Mesenchymal stem cell (in vitro differentiated cells and primary cell): ENCODE measurements at regions not wholly inside any gene's neighbourhood (a gene's known extent, or its start where the extent isn't known, plus 50 kb on each side); places are given as distances from the start of the nearest gene placed in this dataset.

ENCODE experiments used
- DNase-seq: peaks from one replicate; pipeline ENCODE4 v3.0.0-alpha.2; 2013
- H2AFZ ChIP-seq: one replicate; pipeline ENCODE4 v1.6.1; 2013; ENCODE audit warnings: low read depth, mild to moderate bottlenecking, control low read depth, inconsistent platforms, low read length, moderate library complexity
- H2AK5ac ChIP-seq: 2 replicates; pipeline ENCODE4 v1.6.1; 2013; ENCODE audit warnings: low read length, moderate library complexity, mild to moderate bottlenecking, inconsistent platforms; ENCODE audit not compliant: severe bottlenecking
- H2BK120ac ChIP-seq: one replicate; pipeline ENCODE4 v1.6.1; 2013; ENCODE audit warnings: low read depth, mild to moderate bottlenecking, inconsistent platforms, low read length, moderate library complexity
- H2BK12ac ChIP-seq, 2 experiments: one replicate each; pipeline ENCODE4 v1.6.1; 2013; ENCODE audit warnings: inconsistent platforms in 2 of 2, low read length in 2 of 2, mild to moderate bottlenecking in 2 of 2, moderate library complexity in 2 of 2, control low read depth in 1 of 2
- H2BK15ac ChIP-seq: one replicate; pipeline ENCODE4 v1.6.1; 2013; ENCODE audit warnings: mild to moderate bottlenecking, low read depth, inconsistent platforms; ENCODE audit not compliant: poor library complexity, severe bottlenecking
- H2BK5ac ChIP-seq: 2 replicates; pipeline ENCODE4 v1.6.1; 2013; ENCODE audit warnings: low read depth, mild to moderate bottlenecking, low read length, control low read depth, inconsistent platforms; ENCODE audit not compliant: poor library complexity, severe bottlenecking
- H3K14ac ChIP-seq, 2 experiments: one replicate each; pipeline ENCODE4 v1.6.1; 2013; ENCODE audit warnings: inconsistent platforms in 2 of 2, low read length in 2 of 2, control low read depth in 1 of 2, mild to moderate bottlenecking in 1 of 2, moderate library complexity in 1 of 2
- H3K18ac ChIP-seq, 2 experiments: one replicate each; pipeline ENCODE4 v1.6.1; 2013; ENCODE audit warnings: inconsistent platforms in 2 of 2, low read length in 2 of 2, control low read depth in 1 of 2, low read depth in 1 of 2, mild to moderate bottlenecking in 1 of 2
- H3K23ac ChIP-seq, 2 experiments: one replicate each; pipeline ENCODE4 v1.6.1; 2013; ENCODE audit warnings: inconsistent platforms in 2 of 2, low read length in 2 of 2, mild to moderate bottlenecking in 2 of 2, moderate library complexity in 2 of 2, control low read depth in 1 of 2
- H3K27ac ChIP-seq: 2 replicates; pipeline ENCODE4 v1.5.1; 2013; ENCODE audit warnings: mild to moderate bottlenecking, moderate library complexity, low read length, control low read depth, inconsistent platforms; ENCODE audit not compliant: poor library complexity, severe bottlenecking
- H3K27me3 ChIP-seq, 2 experiments: 2 replicates each; pipeline versions ENCODE4 v1.6.1 to v1.7.0; 2013; ENCODE audit warnings: low read length in 2 of 2, mild to moderate bottlenecking in 2 of 2, moderate library complexity in 2 of 2, control low read depth in 1 of 2, inconsistent platforms in 1 of 2; ENCODE audit not compliant: control insufficient read depth in 1 of 2, insufficient read depth in 1 of 2
- H3K36me3 ChIP-seq, 2 experiments: 2 replicates each; pipeline versions ENCODE4 v1.6.1 to v1.7.0; 2013; ENCODE audit warnings: low read length in 2 of 2, control low read depth in 1 of 2, inconsistent platforms in 1 of 2, low read depth in 1 of 2, mild to moderate bottlenecking in 1 of 2; ENCODE audit not compliant: insufficient read depth in 2 of 2, control insufficient read depth in 1 of 2
- H3K4ac ChIP-seq, 2 experiments: one replicate each; pipeline ENCODE4 v1.6.1; 2013; ENCODE audit warnings: inconsistent platforms in 2 of 2, low read length in 2 of 2, mild to moderate bottlenecking in 2 of 2, moderate library complexity in 2 of 2, control low read depth in 1 of 2, low read depth in 1 of 2
- H3K4me1 ChIP-seq: 2 replicates; pipeline ENCODE4 v1.6.1; 2013; ENCODE audit warnings: low read depth, low read length, control low read depth; ENCODE audit not compliant: control insufficient read depth, insufficient read depth
- H3K4me2 ChIP-seq: 2 replicates; pipeline ENCODE4 v1.6.1; 2013; ENCODE audit warnings: low read length, mild to moderate bottlenecking, inconsistent platforms; ENCODE audit not compliant: poor library complexity, severe bottlenecking
- H3K4me3 ChIP-seq, 2 experiments: 2 replicates each; pipeline versions ENCODE4 v1.5.1 to v1.7.0; 2013; ENCODE audit warnings: low read length in 2 of 2, mild to moderate bottlenecking in 2 of 2, control low read depth in 1 of 2, low read depth in 1 of 2; ENCODE audit not compliant: insufficient read depth in 1 of 2
- H3K79me1 ChIP-seq: replicated peaks from 2 replicates; pipeline ENCODE4 v1.6.1; 2013; ENCODE audit warnings: mild to moderate bottlenecking, control low read depth, low read length, inconsistent platforms; ENCODE audit not compliant: poor library complexity, severe bottlenecking
- H3K9ac ChIP-seq: 2 replicates; pipeline ENCODE4 v1.7.0; 2013; ENCODE audit warnings: mild to moderate bottlenecking, low read length, moderate library complexity
- H3K9me3 ChIP-seq: 2 replicates; pipeline ENCODE4 v1.7.0; 2013; ENCODE audit warnings: mild to moderate bottlenecking, low read length; ENCODE audit not compliant: control insufficient read depth
- H4K8ac ChIP-seq: one replicate; pipeline ENCODE4 v1.6.1; 2013; ENCODE audit warnings: inconsistent platforms, mild to moderate bottlenecking, low read length, moderate library complexity
- H4K91ac ChIP-seq: one replicate; pipeline ENCODE4 v1.6.1; 2013; ENCODE audit warnings: mild to moderate bottlenecking, low read length, inconsistent platforms
- WGBS: methylation state at CpG from one replicate; pipeline ENCODE4 v1.1.7; 2013; ENCODE audit warnings: mixed read lengths; 5-methylcytosine and 5-hydroxymethylcytosine counted together

DNA sequence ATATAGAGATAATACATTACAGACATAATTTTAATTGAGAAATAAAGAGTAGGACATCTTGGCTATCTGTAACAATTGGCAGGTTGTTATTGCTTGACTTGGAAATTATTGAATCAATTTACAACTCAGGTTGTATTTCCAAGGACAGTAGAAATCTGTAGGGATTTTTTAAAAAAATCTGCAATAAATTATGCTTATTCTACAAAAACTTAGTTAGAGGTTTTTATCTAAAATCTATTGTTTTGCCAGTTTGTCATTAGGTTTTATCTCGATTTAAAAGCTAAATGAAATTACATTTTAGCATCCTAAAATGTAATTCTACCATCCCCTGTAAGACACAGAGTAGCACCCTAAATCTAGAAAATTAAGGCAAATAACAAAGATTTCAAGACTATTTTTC, 408.8 kb downstream of the COL11A1 start:
- Histone ChIP-seq H2AK5ac (no peak overlapping the region), H2BK5ac (no peak overlapping the region), H2BK12ac (no peak overlapping the region), H3K23ac (no peak overlapping the region), H3K27me3 (no peaks in the 10 kb centered on the region), H4K8ac (no peak overlapping the region), H3K9ac (no peak overlapping the region), H2BK15ac (no peak overlapping the region), H3K79me1 (no peaks in the 10 kb centered on the region), H3K4me2 (no peak overlapping the region), H3K4me1 (no peaks in the 10 kb centered on the region), H3K9me3 (no peaks in the 10 kb centered on the region), H2AFZ (no peak overlapping the region), H3K4ac (no peak overlapping the region), H3K4me3 (no peak overlapping the region), H3K18ac (no peak overlapping the region), H4K91ac (no peak overlapping the region), H3K36me3 (no peaks in the 10 kb centered on the region), H3K14ac (no peak overlapping the region), H3K27ac (no peak overlapping the region), H2BK120ac (no peak overlapping the region)
- no peak for DNase-seq
- WGBS = 86% methylated on average over 1 of the region's 1 CpG

DNA sequence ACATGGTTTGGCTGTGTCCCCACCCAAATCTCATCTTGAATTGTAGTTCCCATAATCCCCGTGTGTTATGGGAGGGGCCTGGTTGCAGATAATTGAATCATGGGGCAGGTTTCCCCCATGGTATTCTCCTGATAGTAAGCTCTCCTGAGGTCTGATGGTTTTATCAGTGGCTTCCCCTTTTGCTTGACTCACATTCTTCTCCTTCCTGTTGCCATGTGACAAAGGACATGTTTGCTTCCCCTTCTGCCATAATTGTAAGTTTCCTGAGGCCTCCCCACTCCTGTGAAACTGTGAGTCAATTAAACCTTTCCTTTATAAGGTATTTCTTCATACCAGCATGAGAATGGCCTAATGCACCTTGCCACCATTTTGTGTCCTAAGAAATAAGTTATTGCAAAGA, 415.0 kb downstream of the COL11A1 start:
- H3K36me3 ChIP-seq = no peaks in the 10 kb centered on the region
- H2AK5ac ChIP-seq = no peak overlapping the region
- no peak overlapping the region for H3K27ac ChIP-seq
- H2AFZ ChIP-seq = no peak overlapping the region
- H3K4me3 ChIP-seq = no peak overlapping the region
- no peak overlapping the region for H2BK12ac ChIP-seq
- H2BK120ac ChIP-seq = no peak overlapping the region
- no peak overlapping the region for H3K23ac ChIP-seq
- no peak overlapping the region for H3K9ac ChIP-seq
- H3K4me2 ChIP-seq = no peak overlapping the region
- H3K14ac ChIP-seq = no peak overlapping the region
- H3K9me3 ChIP-seq = peaks cover 3% of the 10 kb centered on the region
- WGBS = 100% methylated on average over 1 of the region's 1 CpG
- H2BK15ac ChIP-seq = no peak overlapping the region
- H3K27me3 ChIP-seq = no peaks in the 10 kb centered on the region
- no peak overlapping the region for H4K8ac ChIP-seq
- no peak overlapping the region for H3K4ac ChIP-seq
- H3K4me1 ChIP-seq = no peaks in the 10 kb centered on the region
- H3K79me1 ChIP-seq = no peaks in the 10 kb centered on the region
- DNase-seq = no peak
- no peak overlapping the region for H4K91ac ChIP-seq
- no peak overlapping the region for H2BK5ac ChIP-seq
- no peak overlapping the region for H3K18ac ChIP-seq

DNA sequence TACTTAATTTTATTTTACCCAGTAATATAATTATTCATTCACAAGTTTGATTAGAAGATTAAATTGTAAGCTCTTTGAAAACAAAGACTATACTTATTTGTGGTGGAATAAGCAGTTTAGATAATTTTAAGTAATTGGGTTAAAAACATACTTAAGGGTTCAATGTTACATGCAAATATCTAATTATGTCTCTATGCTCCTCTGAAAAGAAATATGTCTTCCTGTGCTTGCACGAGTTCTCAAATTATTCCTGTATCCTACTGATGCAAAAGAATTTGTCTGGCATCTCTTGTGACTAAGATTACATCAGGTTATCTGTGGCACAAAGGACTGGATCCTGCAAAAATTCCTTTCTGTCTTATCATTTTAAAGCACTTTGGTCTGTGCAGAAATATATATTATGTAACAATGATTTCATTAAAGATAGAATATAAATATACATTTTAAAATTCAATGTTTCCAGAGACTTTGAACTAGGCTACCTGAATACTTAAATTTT, 416.7 kb downstream of the COL11A1 start:
- H2AFZ ChIP-seq = no peak overlapping the region
- H3K4me3 ChIP-seq = no peak overlapping the region
- no peak overlapping the region for H2BK12ac ChIP-seq
- H4K91ac ChIP-seq = no peak overlapping the region
- H2BK120ac ChIP-seq = no peak overlapping the region
- no peak overlapping the region for H4K8ac ChIP-seq
- H3K27me3 ChIP-seq = no peaks in the 10 kb centered on the region
- 60% methylated on average over 1 of the region's 1 CpG for WGBS
- H2AK5ac ChIP-seq = no peak overlapping the region
- H3K4ac ChIP-seq = no peak overlapping the region
- no peak for DNase-seq
- no peaks in the 10 kb centered on the region for H3K36me3 ChIP-seq
- no peak overlapping the region for H3K18ac ChIP-seq
- H3K9me3 ChIP-seq = peaks cover 3% of the 10 kb centered on the region
- no peak overlapping the region for H2BK15ac ChIP-seq
- no peak overlapping the region for H3K9ac ChIP-seq
- H3K79me1 ChIP-seq = no peaks in the 10 kb centered on the region
- no peak overlapping the region for H3K4me2 ChIP-seq
- H3K23ac ChIP-seq = no peak overlapping the region
- H2BK5ac ChIP-seq = no peak overlapping the region
- no peaks in the 10 kb centered on the region for H3K4me1 ChIP-seq
- H3K14ac ChIP-seq = no peak overlapping the region
- H3K27ac ChIP-seq = no peak overlapping the region

DNA sequence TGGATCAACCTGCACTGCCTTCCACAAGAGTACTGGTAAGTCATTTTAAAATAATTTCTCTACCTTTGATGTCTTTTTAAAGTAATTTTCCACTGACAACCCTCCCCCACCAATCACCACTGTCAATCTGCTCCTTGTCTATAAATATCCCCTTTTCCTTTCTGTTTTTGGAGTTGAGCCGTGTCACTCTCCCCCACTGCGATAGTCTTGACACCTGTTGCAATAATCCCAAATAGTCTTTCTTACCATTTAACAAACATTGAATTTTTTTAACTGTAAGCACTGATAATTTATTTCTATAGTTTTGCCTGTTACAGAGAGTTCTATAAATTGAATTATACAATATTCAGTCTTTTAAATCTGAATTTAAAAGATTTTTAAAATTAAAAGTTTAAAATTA, 420.9 kb downstream of the COL11A1 start:
- WGBS = 76% methylated on average over 2 of the region's 2 CpGs

More for the DNA sequence above, 420.9 kb downstream of the COL11A1 start:
- H3K4me2 ChIP-seq = no peak overlapping the region
- no peaks in the 10 kb centered on the region for H3K9me3 ChIP-seq
- DNase-seq = no peak
- no peaks in the 10 kb centered on the region for H3K4me1 ChIP-seq
- H3K9ac ChIP-seq = no peak overlapping the region
- no peak overlapping the region for H3K4ac ChIP-seq
- no peak overlapping the region for H2BK120ac ChIP-seq
- no peak overlapping the region for H2AFZ ChIP-seq
- H3K18ac ChIP-seq = no peak overlapping the region
- no peak overlapping the region for H2BK15ac ChIP-seq
- no peaks in the 10 kb centered on the region for H3K36me3 ChIP-seq
- no peak overlapping the region for H4K8ac ChIP-seq
- no peak overlapping the region for H4K91ac ChIP-seq
- H3K27ac ChIP-seq = no peak overlapping the region
- H3K4me3 ChIP-seq = no peak overlapping the region
- no peak overlapping the region for H3K14ac ChIP-seq
- H2AK5ac ChIP-seq = no peak overlapping the region
- H3K23ac ChIP-seq = no peak overlapping the region
- no peaks in the 10 kb centered on the region for H3K79me1 ChIP-seq
- no peaks in the 10 kb centered on the region for H3K27me3 ChIP-seq
- no peak overlapping the region for H2BK12ac ChIP-seq
- H2BK5ac ChIP-seq = no peak overlapping the region
